Esophagus (tissue), 2 donors: ENCODE measurements at regions not wholly inside any gene's neighbourhood (a gene's known extent, or its start where the extent isn't known, plus 50 kb on each side); places are given as distances from the start of the nearest gene placed in this dataset.
"Not testable (repeated sequence)": the region's sequence is repeated elsewhere in the genome, so short reads cannot be mapped to it uniquely, and the experiment has no call there.

Experiments used
- H3K27ac ChIP-seq, 2 donors: one replicate each; pipeline ENCODE4 v1.5.1; 2013; ENCODE audit warnings: low read depth in 2 of 2, mild to moderate bottlenecking in 2 of 2, inconsistent platforms in 1 of 2, low read length in 1 of 2, moderate library complexity in 1 of 2
- H3K27me3 ChIP-seq, 2 donors: one replicate each; pipeline ENCODE4 v1.6.1; 2013; ENCODE audit warnings: low read length in 2 of 2, control low read depth in 1 of 2, mild to moderate bottlenecking in 1 of 2; ENCODE audit not compliant: insufficient read depth in 2 of 2, control insufficient read depth in 1 of 2
- H3K36me3 ChIP-seq, 2 donors: one replicate each; pipeline ENCODE4 v1.6.1; 2013; ENCODE audit warnings: low read length in 1 of 2; ENCODE audit not compliant: control insufficient read depth in 2 of 2, insufficient read depth in 2 of 2
- H3K4me1 ChIP-seq, 2 donors: one replicate each; pipeline ENCODE4 v1.6.1; 2013; ENCODE audit warnings: low read length in 1 of 2; ENCODE audit not compliant: control insufficient read depth in 2 of 2, insufficient read depth in 2 of 2
- H3K4me3 ChIP-seq, 2 donors: one replicate each; pipeline ENCODE4 v1.5.1; 2013; ENCODE audit warnings: low read length in 2 of 2, mild to moderate bottlenecking in 2 of 2, low read depth in 1 of 2, moderate library complexity in 1 of 2
- H3K9me3 ChIP-seq, 2 donors: one replicate each; pipeline ENCODE4 v1.6.1; 2013; ENCODE audit warnings: mild to moderate bottlenecking in 2 of 2, low read depth in 1 of 2, low read length in 1 of 2, moderate library complexity in 1 of 2; ENCODE audit not compliant: control insufficient read depth in 2 of 2, insufficient read depth in 1 of 2
- WGBS, 2 donors: extraction: QIAGEN DNeasy Blood & Tissue Kit; methylation state at CpG; one replicate each; pipeline ENCODE4 v1.1.7; 2013; 5-methylcytosine and 5-hydroxymethylcytosine counted together
- donor health status: healthy with polysubstance abuse.
- donor health status: Bipolar disorder and iron deficiency.

DNA sequence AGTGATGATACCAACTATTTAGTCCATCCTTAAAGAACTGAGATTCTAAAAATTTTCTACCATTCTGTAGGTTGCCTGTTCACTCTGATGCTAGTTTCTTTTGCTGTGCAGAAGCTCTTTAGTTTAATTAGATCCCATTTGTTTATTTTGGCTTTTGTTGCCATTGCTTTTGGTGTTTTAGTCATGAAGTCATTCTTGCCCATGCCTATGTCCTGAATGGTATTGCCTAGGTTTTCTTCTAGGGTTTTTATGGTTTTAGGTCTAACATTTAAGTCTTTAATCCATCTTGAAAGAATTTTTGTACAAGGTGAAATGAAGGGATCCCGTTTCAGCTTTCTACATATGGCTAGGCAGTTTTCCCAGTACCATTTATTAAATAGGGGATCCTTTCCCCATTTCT lies 63.9 kb upstream of the TNFSF4 start:
- 77% methylated on average over 1 of the region's 1 CpG for WGBS, 2 donors
- H3K4me3 ChIP-seq, H3K36me3 ChIP-seq, H3K4me1 ChIP-seq, H3K27me3 ChIP-seq, H3K9me3 ChIP-seq, H3K27ac ChIP-seq: not testable (repeated sequence)

- Histone ChIP-seq H3K27ac (no peak overlapping the region), H3K9me3 (no peaks in the 10 kb centered on the region), H3K36me3 (no peaks in the 10 kb centered on the region), H3K4me1 (no peaks in the 10 kb centered on the region), H3K27me3 (no peaks in the 10 kb centered on the region), H3K4me3 (no peak overlapping the region)
- WGBS, 2 donors: 51 to 64% methylated on average over 1 of the region's 1 CpG
Measured at GRCh38 chr1:173275496-173275895, 68.4 kb upstream of the TNFSF4 start.

DNA sequence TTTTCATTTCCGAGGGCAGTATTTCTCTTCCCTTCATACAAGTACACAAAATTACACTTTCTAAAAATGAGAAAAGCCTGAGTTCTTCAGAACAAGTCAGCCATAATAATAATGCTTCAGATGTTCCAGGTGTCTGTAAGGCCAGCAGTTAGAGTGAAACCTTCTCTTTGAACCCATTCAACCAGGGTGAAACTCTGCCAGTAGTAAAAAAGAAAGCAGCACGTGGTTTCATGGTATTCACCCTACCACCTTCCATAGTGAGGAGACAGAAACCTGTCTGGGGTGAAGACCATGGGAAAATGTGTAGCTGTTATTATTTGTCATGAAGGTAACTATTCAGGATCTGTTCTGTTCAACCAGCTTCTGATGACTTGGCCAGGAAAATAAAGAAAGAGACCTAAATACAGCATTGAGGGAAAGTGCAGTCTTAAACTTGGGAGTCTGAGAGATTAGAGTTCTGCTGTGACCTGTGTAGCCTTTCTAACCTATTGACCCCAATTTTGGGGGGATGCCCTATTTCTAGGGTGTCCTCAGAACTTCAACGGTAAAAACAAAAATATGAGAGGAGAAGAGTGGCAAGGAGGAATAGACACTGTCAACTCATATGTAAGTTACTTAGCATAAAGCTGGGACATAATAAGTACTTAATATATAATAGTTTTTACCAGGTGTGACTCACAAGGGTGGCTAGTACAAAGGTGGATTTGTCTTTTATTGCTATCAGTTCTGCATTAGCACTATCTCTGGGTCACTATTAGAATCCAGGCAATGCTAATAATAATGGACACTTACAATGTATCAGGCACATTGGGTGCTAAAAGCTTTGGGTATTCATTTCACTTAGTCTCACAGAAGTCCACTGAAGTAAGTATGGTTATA lies 70.0 kb upstream of the TNFSF4 start:
- WGBS, 2 donors: 82 to 83% methylated on average over 3 of the region's 3 CpGs
- Histone ChIP-seq H3K27ac (no peak overlapping the region), H3K36me3 (no peaks in the 10 kb centered on the region), H3K4me1 (no peaks in the 10 kb centered on the region), H3K27me3 (no peaks in the 10 kb centered on the region), H3K4me3 (no peak overlapping the region), H3K9me3 (no peaks in the 10 kb centered on the region)

DNA sequence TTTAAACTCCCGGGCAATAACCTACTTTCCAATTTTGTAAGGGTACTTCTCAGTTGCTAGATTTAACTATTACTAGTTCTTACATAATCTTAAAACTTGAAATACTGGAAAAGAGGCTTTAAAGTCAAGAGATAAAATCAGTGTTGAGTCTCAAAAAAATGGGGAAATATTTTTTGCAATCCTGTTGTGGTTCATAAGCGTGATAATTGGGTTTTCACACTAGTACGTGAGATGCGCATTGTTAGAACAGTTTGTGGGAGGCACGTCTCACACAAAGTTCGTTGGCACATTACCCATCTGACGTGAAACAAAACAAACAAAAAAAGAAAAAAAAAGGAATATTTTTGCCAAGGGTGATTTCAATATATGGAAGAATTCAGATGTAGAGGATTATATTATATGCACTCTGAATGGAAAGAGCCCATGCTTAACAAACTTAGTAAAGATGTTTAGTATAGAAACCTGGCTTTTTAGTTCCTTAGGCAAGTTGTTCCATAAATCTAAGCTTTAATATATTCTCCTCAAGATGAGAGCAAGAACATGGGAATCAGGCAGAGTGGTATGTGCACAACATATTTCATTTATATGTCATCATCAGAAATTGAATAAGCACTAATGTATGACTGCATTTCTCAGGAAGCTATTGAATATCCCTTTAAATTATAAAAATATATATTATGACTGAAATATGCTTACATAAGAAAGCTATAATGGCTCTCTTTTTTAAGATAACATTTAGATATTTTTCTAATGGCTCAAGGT lies 73.9 kb upstream of the TNFSF4 start:
- Histone ChIP-seq H3K27me3 (no peaks in the 10 kb centered on the region), H3K27ac (no peak overlapping the region), H3K4me3 (no peak overlapping the region), H3K9me3 (no peaks in the 10 kb centered on the region), H3K36me3 (no peaks in the 10 kb centered on the region), H3K4me1 (no peaks in the 10 kb centered on the region)
- WGBS, 2 donors: 68% methylated on average over 7 of the region's 7 CpGs

DNA sequence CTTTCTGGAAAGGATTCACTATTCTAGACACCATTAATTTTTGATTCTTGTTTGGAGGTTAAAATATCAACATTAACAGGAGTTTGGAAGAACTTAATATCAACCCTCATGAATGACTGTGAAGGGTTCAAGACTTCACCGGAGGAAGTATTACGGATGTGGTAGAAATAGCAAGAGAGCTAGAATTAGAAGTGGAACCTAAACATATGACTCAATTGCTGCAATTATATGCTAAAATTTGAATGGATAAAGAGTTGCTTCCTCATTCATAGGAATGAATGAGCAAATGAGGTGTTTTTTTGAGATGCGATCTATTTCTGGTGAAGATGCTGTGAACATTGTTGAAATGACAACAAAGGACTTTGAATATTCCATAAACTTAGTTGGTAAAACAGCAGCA lies 77.9 kb upstream of the TNFSF4 start:
- H3K27me3 ChIP-seq: no peaks in the 10 kb centered on the region
- H3K36me3 ChIP-seq: no peaks in the 10 kb centered on the region
- 92 to 93% methylated on average over 3 of the region's 3 CpGs for WGBS, 2 donors
- H3K4me1 ChIP-seq: no peaks in the 10 kb centered on the region
- no peak overlapping the region for H3K27ac ChIP-seq
- H3K9me3 ChIP-seq: no peaks in the 10 kb centered on the region
- H3K4me3 ChIP-seq: no peak overlapping the region

- H3K36me3 ChIP-seq: no peaks in the 10 kb centered on the region
- H3K9me3 ChIP-seq: no peaks in the 10 kb centered on the region
- WGBS, 2 donors: 88 to 89% methylated on average over 1 of the region's 1 CpG
- H3K27me3 ChIP-seq: no peaks in the 10 kb centered on the region
- no peak overlapping the region for H3K27ac ChIP-seq
- no peaks in the 10 kb centered on the region for H3K4me1 ChIP-seq
- no peak overlapping the region for H3K4me3 ChIP-seq
Measured at GRCh38 chr1:173287785-173288184, 80.7 kb upstream of the TNFSF4 start.

DNA sequence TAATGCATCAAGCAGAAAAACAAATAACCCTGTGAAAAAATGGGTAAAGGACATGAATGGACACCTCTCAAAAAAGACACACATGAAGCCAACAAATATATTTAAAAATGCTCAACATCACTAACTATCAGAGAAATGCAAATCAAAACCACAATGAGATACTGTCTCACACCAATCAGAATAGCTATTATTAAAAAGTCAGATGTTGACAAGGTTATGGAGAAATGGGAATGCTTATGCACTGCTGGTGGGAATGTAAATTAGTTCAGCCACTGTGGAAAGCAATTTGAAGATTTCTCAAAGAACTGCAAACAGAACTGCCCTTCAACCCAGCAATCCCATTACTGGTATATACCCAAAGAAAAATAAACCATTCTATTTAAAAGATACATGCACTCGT lies 86.6 kb upstream of the TNFSF4 start:
- WGBS, 2 donors: 85 to 87% methylated on average over 1 of the region's 1 CpG
- Histone ChIP-seq H3K27me3 (no peaks in the 10 kb centered on the region), H3K9me3 (no peaks in the 10 kb centered on the region), H3K36me3 (no peaks in the 10 kb centered on the region), H3K4me1 (no peaks in the 10 kb centered on the region), H3K27ac (no peak overlapping the region), H3K4me3 (no peak overlapping the region)

GRCh38 chr1:173294843-173295242 lies 87.7 kb upstream of the TNFSF4 start:
- Histone ChIP-seq H3K9me3 (no peaks in the 10 kb centered on the region), H3K4me1 (no peaks in the 10 kb centered on the region), H3K36me3 (no peaks in the 10 kb centered on the region), H3K27me3 (no peaks in the 10 kb centered on the region), H3K27ac (no peak overlapping the region), H3K4me3 (no peak overlapping the region)
- WGBS, 2 donors: 47 to 57% methylated on average over 2 of the region's 2 CpGs

DNA sequence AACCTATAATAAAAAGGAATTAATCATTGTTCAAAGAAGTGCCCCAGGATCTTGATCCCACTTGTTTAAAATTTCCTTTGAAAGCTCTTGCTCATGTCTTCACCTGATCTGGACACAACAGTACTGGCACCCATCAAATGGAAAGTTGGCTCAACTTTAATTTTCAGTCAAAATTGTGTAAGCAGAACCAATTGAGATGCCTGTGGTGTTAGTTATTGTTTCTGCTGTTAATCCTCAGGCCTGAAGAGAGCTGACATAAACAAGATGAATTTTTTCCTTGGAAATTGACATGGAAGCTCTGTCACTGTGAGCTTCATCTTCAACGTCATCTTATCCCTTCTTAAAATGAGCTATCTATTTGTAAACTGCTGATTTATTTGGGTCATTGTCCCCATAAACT lies 88.3 kb upstream of the TNFSF4 start:
- Histone ChIP-seq H3K9me3 (no peaks in the 10 kb centered on the region), H3K27ac (no peak overlapping the region), H3K4me3 (no peak overlapping the region), H3K27me3 (no peaks in the 10 kb centered on the region), H3K36me3 (no peaks in the 10 kb centered on the region), H3K4me1 (no peaks in the 10 kb centered on the region)
- 26 to 69% methylated on average over 1 of the region's 1 CpG for WGBS, 2 donors

GRCh38 chr1:173295995-173296394 lies 88.9 kb upstream of the TNFSF4 start:
- H3K27me3 ChIP-seq: no peaks in the 10 kb centered on the region
- no peaks in the 10 kb centered on the region for H3K9me3 ChIP-seq
- H3K4me3 ChIP-seq: no peak overlapping the region
- H3K27ac ChIP-seq: no peak overlapping the region
- 70 to 81% methylated on average over 1 of the region's 1 CpG for WGBS, 2 donors
- no peaks in the 10 kb centered on the region for H3K36me3 ChIP-seq
- no peaks in the 10 kb centered on the region for H3K4me1 ChIP-seq
